SK-N-SH (cell line): ENCODE measurements at regions not wholly inside any gene's neighbourhood (a gene's known extent, or its start where the extent isn't known, plus 50 kb on each side); places are given as distances from the start of the nearest gene placed in this dataset.

Source experiments
- CHD2 ChIP-seq: fragments of 150-350 bp; IDR thresholded peaks from 2 replicates; pipeline ENCODE4 v1.6.1; 2018; ENCODE audit warnings: low read length; ENCODE audit not compliant: partially characterized antibody
- CTCF ChIP-seq: fragments of 200-600 bp; sonication (generic); IDR thresholded peaks from 2 replicates; pipeline ENCODE4 v1.6.1; 2017; ENCODE audit warnings: antibody characterized with exemption, mild to moderate bottlenecking, moderate library complexity
- EZH2phosphoT487 ChIP-seq: fragments of 200-600 bp; sonication (generic); IDR thresholded peaks from 2 replicates; pipeline ENCODE4 v1.6.1; 2017; ENCODE audit warnings: low read depth, mixed run types, mild to moderate bottlenecking, antibody characterized with exemption, moderate library complexity, borderline replicate concordance
- FOXJ3 ChIP-seq: sonication (generic); formaldehyde crosslinking; IDR thresholded peaks from 2 replicates; pipeline ENCODE4 v1.5.1; 2020; ENCODE audit warnings: mild to moderate bottlenecking, missing genetic modification reagents
- POLR2AphosphoS5 ChIP-seq: IDR thresholded peaks from 2 replicates; pipeline ENCODE4 v1.6.1; 2012; ENCODE audit warnings: low read depth, low read length
- SIN3A ChIP-seq: IDR thresholded peaks from 2 replicates; pipeline ENCODE4 v1.6.1; 2012; ENCODE audit warnings: low read depth, mild to moderate bottlenecking, low read length, moderate library complexity, borderline replicate concordance
- TF ChIP-seq, protein P1 (sequence below): IDR thresholded peaks from 2 replicates; pipeline ENCODE4 v1.6.1; 2012; ENCODE audit warnings: mild to moderate bottlenecking, low read depth, low read length, moderate library complexity
- TF ChIP-seq, protein P2 (sequence below): IDR thresholded peaks from 2 replicates; pipeline ENCODE4 v1.4.0; 2012; ENCODE audit warnings: low read depth, borderline replicate concordance

- TF ChIP-seq CTCF (no peak), EZH2phosphoT487 (no peak), POLR2AphosphoS5 (no peak), SIN3A (no peak), CHD2 (no peak), FOXJ3 (CRISPR knock-in tag) (no peak)
- TF ChIP-seq, protein P1, sequence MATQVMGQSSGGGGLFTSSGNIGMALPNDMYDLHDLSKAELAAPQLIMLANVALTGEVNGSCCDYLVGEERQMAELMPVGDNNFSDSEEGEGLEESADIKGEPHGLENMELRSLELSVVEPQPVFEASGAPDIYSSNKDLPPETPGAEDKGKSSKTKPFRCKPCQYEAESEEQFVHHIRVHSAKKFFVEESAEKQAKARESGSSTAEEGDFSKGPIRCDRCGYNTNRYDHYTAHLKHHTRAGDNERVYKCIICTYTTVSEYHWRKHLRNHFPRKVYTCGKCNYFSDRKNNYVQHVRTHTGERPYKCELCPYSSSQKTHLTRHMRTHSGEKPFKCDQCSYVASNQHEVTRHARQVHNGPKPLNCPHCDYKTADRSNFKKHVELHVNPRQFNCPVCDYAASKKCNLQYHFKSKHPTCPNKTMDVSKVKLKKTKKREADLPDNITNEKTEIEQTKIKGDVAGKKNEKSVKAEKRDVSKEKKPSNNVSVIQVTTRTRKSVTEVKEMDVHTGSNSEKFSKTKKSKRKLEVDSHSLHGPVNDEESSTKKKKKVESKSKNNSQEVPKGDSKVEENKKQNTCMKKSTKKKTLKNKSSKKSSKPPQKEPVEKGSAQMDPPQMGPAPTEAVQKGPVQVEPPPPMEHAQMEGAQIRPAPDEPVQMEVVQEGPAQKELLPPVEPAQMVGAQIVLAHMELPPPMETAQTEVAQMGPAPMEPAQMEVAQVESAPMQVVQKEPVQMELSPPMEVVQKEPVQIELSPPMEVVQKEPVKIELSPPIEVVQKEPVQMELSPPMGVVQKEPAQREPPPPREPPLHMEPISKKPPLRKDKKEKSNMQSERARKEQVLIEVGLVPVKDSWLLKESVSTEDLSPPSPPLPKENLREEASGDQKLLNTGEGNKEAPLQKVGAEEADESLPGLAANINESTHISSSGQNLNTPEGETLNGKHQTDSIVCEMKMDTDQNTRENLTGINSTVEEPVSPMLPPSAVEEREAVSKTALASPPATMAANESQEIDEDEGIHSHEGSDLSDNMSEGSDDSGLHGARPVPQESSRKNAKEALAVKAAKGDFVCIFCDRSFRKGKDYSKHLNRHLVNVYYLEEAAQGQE: no peak
- TF ChIP-seq, protein P2, sequence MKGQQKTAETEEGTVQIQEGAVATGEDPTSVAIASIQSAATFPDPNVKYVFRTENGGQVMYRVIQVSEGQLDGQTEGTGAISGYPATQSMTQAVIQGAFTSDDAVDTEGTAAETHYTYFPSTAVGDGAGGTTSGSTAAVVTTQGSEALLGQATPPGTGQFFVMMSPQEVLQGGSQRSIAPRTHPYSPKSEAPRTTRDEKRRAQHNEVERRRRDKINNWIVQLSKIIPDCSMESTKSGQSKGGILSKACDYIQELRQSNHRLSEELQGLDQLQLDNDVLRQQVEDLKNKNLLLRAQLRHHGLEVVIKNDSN: no peak
Measured at GRCh38 chr16:65453646-65454045, 331.8 kb upstream of the CDH11 start.
